ENCODE measurements at regions not wholly inside any gene's neighbourhood (a gene's known extent, or its start where the extent isn't known, plus 50 kb on each side); places are given as distances from the start of the nearest gene placed in this dataset.
"Not testable (repeated sequence)": the region's sequence is repeated elsewhere in the genome, so short reads cannot be mapped to it uniquely, and the experiment has no call there.

DNA sequence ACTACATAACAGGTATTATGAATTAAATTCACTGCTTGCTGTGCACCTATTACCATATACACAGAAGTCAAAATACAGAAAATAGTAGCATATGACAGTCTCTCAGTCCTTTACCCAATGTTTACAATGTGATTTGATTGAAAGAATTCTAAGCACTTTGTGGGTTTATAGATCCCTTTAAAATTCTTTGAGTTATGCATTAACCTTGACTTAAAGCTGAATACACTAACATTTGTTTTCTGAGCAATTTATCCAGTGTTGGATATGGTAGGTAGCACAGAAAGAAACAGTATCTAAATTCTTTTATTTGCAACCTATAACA is 230.8 kb upstream of the DDI1 start:
- no peak for DNase-seq (ENCODE audit: low read depth)

- no peak for DNase-seq (ENCODE audit: low read depth)
These were observed 230.1 kb upstream of the DDI1 start for GRCh38 chr11:103806130-103806895.

DNA sequence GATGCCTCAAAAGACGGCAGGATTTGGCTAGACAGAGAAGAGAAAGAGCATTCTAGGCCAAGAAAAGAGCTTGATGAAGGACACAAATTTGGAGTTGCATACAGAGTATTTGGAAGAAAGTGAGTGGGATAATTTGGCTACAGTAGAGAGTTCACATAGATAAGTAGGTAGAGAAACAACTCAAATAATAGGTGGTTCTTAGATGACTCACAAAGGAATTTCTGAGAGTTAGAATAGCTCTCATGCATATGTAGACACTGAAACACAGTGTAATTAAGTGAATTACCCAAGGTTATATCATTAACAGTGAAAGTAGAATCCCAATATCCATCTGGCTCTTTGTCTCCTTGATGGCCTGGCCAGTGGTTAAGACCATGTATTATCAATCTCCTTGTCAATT is 228.6 kb upstream of the DDI1 start:
- DNase-seq (ENCODE audit: low read depth), result no peak

DNA sequence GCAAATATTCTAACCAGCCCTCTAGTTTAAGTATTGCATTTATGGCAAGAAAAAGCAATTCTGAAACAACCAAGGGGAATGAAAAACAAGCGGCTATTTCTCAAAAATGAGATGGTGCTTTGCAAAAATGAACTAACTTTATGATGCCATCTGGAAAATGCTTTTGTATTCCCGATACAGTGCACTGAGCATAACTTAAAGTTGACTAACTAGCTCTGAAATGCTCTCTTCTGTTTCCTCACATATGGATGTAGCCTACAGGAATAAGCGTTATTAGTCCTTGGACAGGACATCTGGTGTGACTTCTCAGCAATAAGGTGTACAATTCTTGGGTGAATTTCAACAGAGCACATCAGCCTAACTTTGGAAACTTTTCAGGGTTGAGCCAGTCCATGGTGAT is 228.2 kb upstream of the DDI1 start:
- DNase-seq (ENCODE audit: low read depth), result no peak

- DNase-seq (ENCODE audit: low read depth), result no peak
These were observed 224.5 kb upstream of the DDI1 start for GRCh38 chr11:103811870-103812455.

- no peak for DNase-seq (ENCODE audit: low read depth)
These were observed 223.8 kb upstream of the DDI1 start for GRCh38 chr11:103812680-103813079.

- DNase-seq (ENCODE audit: low read depth), result not testable (repeated sequence)
These were observed 216.1 kb upstream of the DDI1 start for GRCh38 chr11:103820345-103820744.

GRCh38 chr11:103824116-103824515 is 212.3 kb upstream of the DDI1 start:
- no peak for DNase-seq (ENCODE audit: low read depth)

- no peak for DNase-seq (ENCODE audit: low read depth)
These were observed 211.0 kb upstream of the DDI1 start for GRCh38 chr11:103825469-103825868.

DNA sequence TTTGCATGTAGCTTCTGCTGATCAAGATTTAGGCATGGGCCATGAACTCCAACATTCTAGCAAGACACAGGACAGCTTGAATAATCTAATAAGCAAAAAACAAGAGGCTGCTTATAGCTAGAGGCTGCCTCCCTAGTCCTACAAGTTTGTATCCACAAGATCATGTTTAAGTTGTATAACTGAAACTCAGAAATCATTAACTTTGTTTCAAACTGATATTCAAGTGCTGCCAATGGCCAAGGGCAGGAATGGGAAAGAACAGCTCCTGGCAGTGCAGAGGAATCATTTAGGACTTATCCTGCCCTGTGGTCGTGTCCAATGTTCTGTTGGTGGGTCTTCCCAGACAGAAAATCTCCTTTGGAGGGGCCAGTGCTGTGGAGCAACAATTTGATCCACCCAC is 209.6 kb upstream of the DDI1 start:
- DNase-seq (ENCODE audit: low read depth), result no peak

GRCh38 chr11:103829596-103829995 is 206.8 kb upstream of the DDI1 start:
- no peak for DNase-seq (ENCODE audit: low read depth)

DNA sequence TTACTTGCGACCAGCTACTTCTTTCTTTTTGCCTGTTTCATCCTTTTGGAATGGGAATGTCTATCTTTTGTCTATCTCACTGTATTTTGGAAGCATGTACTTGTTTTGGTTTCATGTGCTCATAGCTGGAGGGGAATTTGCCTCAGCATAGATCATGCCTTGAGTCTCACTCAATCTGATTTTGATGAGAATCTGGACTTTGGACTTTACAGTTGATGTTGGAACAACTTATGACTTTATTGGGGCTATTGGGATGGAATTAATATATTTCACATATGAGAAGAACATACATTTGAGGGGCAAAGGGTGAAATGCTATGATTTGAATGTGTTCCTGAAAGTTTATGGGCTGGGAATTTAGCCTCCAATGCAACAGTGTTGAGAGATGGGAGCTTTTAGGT is 206.2 kb upstream of the DDI1 start:
- no peak for DNase-seq (ENCODE audit: low read depth)

- DNase-seq (ENCODE audit: low read depth), result no peak
These were observed 203.7 kb upstream of the DDI1 start for GRCh38 chr11:103832762-103833161.

GRCh38 chr11:103842191-103842590 is 194.2 kb upstream of the DDI1 start:
- no peak for DNase-seq (ENCODE audit: low read depth)

DNA sequence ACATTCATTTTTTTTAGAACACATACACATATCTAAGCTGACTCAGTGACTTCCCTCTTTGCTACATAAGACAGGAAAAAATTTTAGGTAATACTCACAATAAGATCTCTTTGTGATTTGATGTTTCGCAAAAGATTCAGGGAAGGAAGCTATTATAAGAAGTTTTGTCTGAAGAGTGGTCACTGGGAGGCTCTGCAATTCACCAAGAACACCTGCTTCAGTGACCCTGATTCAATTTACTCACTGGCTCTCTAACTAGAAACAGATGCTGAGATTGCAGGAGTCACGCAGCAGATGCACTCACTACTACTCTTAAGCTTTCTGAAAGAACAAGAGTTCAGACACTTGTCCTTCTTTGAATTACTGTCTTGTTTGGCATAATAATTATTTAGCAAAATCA is 193.6 kb upstream of the DDI1 start:
- no peak for DNase-seq (ENCODE audit: low read depth)

DNA sequence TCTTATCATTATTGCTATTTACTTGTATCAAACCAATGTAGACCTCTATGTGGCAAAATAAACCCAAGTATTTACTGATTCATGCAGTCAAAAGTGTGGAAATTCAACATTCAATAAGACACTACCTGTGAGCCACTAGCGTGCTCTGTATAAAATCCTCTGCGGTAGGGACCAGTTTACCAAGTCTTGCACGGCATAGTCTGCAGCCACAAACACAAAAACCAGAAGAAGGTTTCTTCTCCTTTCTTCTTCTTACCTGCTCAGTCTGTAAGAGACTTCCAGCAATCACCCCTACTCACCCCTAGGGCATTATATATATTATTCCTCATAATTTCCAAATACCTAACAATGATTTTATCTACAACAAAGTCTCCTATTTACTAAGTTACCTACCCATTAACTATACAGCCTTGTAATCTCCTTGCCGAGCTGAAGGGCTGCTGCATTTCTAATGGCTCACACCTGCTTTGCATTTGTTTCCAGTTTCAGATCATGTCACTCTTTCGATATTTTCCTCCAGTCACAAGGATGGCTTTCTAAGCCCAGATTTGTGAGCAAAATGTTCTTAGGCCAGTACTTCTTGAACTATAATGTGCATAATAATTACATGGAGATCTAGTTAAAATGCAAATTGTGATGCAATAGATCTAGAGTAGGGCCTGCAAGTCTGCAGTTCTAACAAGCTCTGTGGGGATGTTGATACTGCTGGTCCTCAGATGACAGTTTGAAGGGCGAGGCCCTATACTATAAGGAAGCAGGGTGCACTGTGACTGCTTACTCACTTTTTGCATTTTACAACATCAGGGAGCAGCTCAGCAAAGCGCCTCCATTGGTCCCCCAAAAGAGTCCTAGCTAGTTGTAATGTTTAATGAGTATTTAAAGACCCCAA is 191.9 kb upstream of the DDI1 start:
- no peak for DNase-seq (ENCODE audit: low read depth)

DNA sequence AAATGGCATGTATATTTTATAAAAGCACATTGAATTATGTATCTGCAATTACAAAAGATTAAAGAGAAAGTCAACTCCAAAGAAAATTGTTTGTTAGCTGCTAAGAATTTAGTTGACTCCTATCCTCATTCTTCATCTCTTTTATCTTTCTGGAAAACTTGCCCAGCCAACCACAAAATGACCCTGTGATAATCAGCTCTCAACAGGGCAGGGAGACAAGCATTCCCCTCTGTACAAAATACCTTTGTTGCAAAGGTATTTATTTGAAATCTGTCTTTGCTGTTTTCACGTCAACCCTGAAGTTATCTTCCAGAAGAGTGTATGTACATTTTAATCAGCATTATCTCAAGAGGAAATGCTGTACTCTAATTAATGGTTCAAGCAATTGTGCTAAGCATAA is 191.1 kb upstream of the DDI1 start:
- no peak for DNase-seq (ENCODE audit: low read depth)

GRCh38 chr11:103848686-103849085 is 187.8 kb upstream of the DDI1 start:
- no peak for DNase-seq (ENCODE audit: low read depth)

GRCh38 chr11:103849366-103849765 is 187.1 kb upstream of the DDI1 start:
- DNase-seq (ENCODE audit: low read depth), result no peak

DNA sequence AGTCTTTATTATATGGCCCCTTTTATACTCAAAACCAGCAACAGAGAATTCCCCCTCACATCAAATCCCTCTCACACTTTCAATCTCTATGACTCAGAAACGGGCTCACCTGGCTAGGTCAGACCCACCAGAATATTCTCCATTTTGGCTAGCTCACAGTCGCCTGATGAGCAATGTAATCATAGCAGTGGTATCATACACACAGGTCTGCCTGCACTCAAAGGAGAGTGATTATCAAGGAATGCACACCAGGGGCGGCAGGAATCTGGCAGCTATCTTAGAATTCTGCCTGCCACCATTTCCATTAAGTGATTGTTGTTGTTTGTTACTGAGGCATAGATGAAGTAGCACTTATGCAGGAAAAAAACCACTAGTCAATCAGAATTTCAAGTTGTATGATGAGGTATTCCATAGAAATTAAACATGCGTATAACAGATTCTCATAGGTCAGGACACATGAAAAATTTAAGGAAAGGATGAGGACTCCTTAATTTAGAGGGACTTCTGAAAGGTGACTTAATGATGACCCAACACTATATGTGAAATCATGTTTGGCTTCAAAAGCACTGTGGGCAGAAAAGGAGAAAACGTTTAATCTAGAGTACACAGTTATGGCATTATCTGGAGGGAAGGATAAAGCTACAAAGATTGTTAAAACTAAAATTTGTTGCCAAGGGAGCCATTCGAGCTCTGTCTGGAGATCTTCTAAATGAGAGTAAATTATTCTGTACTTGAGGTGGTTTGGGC is 185.8 kb upstream of the DDI1 start:
- no peak for DNase-seq (ENCODE audit: low read depth)

DNA sequence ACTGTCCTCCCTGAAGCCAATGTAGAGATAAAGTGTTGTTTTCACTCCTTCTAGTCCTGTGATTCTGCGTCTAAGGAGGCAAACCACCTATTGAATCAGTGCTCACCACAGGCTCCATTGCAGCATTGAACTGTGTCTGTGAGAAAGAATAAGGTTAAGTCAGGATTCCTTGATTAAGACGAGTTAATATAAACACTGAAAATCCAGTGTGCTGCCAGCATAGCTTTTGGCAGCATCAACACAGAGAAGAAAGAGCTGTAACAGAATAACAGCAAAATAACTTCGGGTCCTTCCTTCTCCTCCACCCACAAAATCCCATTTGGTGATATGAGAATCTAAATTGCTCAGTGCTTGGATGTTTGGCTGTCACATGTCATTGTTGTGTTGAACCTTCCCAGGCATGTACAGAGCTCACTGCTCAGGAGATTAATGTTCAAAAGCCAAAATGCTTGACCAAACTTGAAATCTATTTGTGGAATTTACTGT is 185.2 kb upstream of the DDI1 start:
- no peak for DNase-seq (ENCODE audit: low read depth)

Measured in activated T-cell treated with anti-CD3 and anti-CD28 coated beads for 1 hour (primary cell).